ENCODE measurements at regions not wholly inside any gene's neighbourhood (a gene's known extent, or its start where the extent isn't known, plus 50 kb on each side); places are given as distances from the start of the nearest gene placed in this dataset.

- H3K27me3 ChIP-seq: no peaks in the 10 kb centered on the region
Measured at GRCh38 chr4:155268821-155269220, 60.4 kb downstream of the NPY2R start.

DNA sequence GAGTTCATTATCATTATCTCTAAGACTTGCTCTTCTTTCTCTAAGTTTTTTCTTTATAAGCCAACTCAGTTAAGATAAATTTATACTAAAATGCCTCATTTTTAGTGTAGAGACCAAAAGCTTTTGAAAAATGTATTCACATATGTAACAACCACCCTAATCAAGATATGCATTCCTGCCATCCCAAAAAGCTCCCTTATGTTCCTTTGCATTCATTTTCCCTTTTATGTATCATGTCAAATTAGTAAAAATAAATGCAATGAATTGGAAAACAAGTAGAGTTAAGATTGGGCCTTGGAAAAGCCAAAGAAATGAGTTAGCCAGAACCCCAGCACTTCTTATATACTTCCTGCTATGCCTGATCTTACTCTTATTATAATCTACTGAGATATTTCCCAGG, 62.2 kb downstream of the NPY2R start:
- H3K27me3 ChIP-seq: no peaks in the 10 kb centered on the region
- H3K9me3 ChIP-seq (ENCODE audit: low read depth): no peaks in the 10 kb centered on the region
- DNase-seq (ENCODE audit: low read depth in 1 of 2, low spot score in 1 of 2): no peak
- H3K36me3 ChIP-seq: no peaks in the 10 kb centered on the region
- H3K4me1 ChIP-seq (ENCODE audit: low read depth): no peaks in the 10 kb centered on the region
- H3K4me3 ChIP-seq: no peak overlapping the region
- TF ChIP-seq CTCF (IDR thresholded peaks at IDR 0.05; ENCODE audit: low read depth, low read length): no peak
- H3K27ac ChIP-seq: no peak overlapping the region

More at GRCh38 chr4:155268821-155269220, 60.4 kb downstream of the NPY2R start:
- Histone ChIP-seq H3K27ac (no peak overlapping the region), H3K9me3 (ENCODE audit: low read depth) (no peaks in the 10 kb centered on the region), H3K36me3 (no peaks in the 10 kb centered on the region), H3K4me1 (ENCODE audit: low read depth) (no peaks in the 10 kb centered on the region), H3K4me3 (no peak overlapping the region)
- no peak for TF ChIP-seq CTCF (IDR thresholded peaks at IDR 0.05; ENCODE audit: low read depth, low read length)
- no peak for DNase-seq (ENCODE audit: low read depth in 1 of 2, low spot score in 1 of 2)

GRCh38 chr4:155271557-155271956, 63.1 kb downstream of the NPY2R start:
- peak; percentile 6 to 9 for DNase-seq (ENCODE audit: low read depth in 1 of 2, low spot score in 1 of 2)
- Histone ChIP-seq H3K4me1 (ENCODE audit: low read depth) (no peaks in the 10 kb centered on the region), H3K9me3 (ENCODE audit: low read depth) (no peaks in the 10 kb centered on the region), H3K36me3 (no peaks in the 10 kb centered on the region), H3K4me3 (no peak overlapping the region), H3K27ac (no peak overlapping the region), H3K27me3 (no peaks in the 10 kb centered on the region)
- no peak for TF ChIP-seq CTCF (IDR thresholded peaks at IDR 0.05; ENCODE audit: low read depth, low read length)

- Histone ChIP-seq H3K4me1 (ENCODE audit: low read depth) (no peaks in the 10 kb centered on the region), H3K4me3 (no peak overlapping the region), H3K27me3 (no peaks in the 10 kb centered on the region), H3K27ac (no peak overlapping the region), H3K9me3 (ENCODE audit: low read depth) (no peaks in the 10 kb centered on the region), H3K36me3 (no peaks in the 10 kb centered on the region)
- TF ChIP-seq CTCF (IDR thresholded peaks at IDR 0.05; ENCODE audit: low read depth, low read length): no peak
- DNase-seq (ENCODE audit: low read depth in 1 of 2, low spot score in 1 of 2): no peak
Measured at GRCh38 chr4:155288999-155289398, 80.6 kb downstream of the NPY2R start.
